ENCODE measurements at regions not wholly inside any gene's neighbourhood (a gene's known extent, or its start where the extent isn't known, plus 50 kb on each side); places are given as distances from the start of the nearest gene placed in this dataset.
"Not testable (repeated sequence)": the region's sequence is repeated elsewhere in the genome, so short reads cannot be mapped to it uniquely, and the experiment has no call there.

DNA sequence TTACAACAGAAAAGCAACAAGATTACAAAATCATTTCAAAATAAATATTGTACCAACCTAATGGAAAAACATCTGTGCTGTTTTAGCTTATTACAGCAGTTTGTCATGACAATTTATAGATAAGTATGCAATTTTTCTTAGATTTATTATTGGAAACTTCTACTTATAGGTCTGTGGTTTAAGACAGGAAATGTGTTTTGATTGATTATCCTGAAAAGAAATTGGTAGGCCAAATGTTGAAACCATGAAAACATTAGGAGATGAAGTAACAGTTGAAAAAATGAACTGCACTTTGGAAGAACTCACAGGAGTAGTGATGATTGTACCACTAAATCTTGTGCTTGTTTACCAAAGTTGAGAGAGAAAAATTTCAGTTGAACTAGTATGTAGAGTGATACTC, 162.2 kb upstream of the GIMD1 start:
- Mint-ChIP-seq H3K36me3 (no peaks in the 10 kb centered on the region), H3K9me3 (peaks cover 3% of the 10 kb centered on the region), H3K4me1 (peaks cover 3% of the 10 kb centered on the region), H3K27me3 (ENCODE audit: low read depth) (no peaks in the 10 kb centered on the region), H3K27ac (no peak overlapping the region), H3K4me3 (no peak overlapping the region)
- no peak for DNase-seq (ENCODE audit: low spot score in 2 of 2, unreplicated experiment in 2 of 2)
- TF ChIP-seq, protein P1, sequence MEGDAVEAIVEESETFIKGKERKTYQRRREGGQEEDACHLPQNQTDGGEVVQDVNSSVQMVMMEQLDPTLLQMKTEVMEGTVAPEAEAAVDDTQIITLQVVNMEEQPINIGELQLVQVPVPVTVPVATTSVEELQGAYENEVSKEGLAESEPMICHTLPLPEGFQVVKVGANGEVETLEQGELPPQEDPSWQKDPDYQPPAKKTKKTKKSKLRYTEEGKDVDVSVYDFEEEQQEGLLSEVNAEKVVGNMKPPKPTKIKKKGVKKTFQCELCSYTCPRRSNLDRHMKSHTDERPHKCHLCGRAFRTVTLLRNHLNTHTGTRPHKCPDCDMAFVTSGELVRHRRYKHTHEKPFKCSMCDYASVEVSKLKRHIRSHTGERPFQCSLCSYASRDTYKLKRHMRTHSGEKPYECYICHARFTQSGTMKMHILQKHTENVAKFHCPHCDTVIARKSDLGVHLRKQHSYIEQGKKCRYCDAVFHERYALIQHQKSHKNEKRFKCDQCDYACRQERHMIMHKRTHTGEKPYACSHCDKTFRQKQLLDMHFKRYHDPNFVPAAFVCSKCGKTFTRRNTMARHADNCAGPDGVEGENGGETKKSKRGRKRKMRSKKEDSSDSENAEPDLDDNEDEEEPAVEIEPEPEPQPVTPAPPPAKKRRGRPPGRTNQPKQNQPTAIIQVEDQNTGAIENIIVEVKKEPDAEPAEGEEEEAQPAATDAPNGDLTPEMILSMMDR (IDR thresholded peaks at IDR 0.05; ENCODE audit: unreplicated experiment): no peak

DNA sequence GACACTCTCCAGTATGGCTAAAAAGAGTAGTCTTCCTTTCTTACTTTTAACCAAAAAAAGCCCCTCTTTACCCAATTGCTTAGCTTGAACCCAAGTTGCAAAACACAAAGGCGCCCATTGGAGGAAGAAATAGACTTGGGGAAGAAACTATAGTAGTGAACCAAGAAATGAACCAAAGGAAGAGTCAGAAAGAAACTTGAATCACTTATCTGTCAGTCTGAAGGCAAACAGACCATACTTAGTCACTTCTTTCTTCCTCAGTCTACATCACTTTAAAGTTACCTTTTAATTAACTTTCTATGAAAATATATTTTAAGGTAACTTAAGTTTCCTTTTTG, 161.4 kb upstream of the GIMD1 start:
- Mint-ChIP-seq H3K4me1 (peaks cover 3% of the 10 kb centered on the region), H3K9me3 (peaks cover 3% of the 10 kb centered on the region), H3K27me3 (ENCODE audit: low read depth) (no peaks in the 10 kb centered on the region), H3K36me3 (no peaks in the 10 kb centered on the region), H3K27ac (no peak overlapping the region), H3K4me3 (no peak overlapping the region)
- no peak for DNase-seq (ENCODE audit: low spot score in 2 of 2, unreplicated experiment in 2 of 2)
- TF ChIP-seq, protein P1 (IDR thresholded peaks at IDR 0.05; ENCODE audit: unreplicated experiment): no peak

DNA sequence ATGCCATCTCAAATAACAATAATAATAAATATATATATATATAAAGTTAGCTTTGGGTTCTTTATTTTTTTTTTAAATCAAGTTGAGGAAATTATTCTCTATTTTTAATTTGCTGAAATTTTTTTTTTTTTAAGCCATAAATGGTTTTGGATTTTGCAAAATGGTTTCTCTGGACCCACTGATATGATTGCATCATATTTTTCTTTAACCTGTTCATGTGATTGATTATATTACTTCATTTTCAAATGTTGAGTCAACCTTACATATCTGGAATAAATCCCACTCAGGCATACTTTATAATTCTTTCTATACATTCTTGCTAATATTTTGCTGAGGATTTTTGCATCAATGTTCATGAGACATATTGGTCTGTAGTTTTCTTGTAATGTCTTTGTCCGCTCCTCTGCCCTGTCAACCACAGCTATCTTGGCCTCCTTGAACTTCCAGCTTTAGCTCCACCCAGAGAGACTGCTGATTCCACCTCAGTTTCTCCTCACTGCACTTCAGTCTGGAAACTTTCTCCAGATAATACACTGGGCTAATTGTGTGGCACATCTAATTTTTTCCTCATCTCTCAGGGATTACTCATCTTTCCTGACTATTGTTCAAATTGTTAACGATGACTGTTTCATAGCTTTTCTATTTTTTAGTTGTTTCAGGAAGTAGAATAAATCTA, 160.9 kb upstream of the GIMD1 start:
- Mint-ChIP-seq H3K4me3 (no peak overlapping the region), H3K27ac (no peak overlapping the region), H3K36me3 (no peaks in the 10 kb centered on the region), H3K27me3 (ENCODE audit: low read depth) (no peaks in the 10 kb centered on the region), H3K4me1 (peaks cover 3% of the 10 kb centered on the region), H3K9me3 (peaks cover 3% of the 10 kb centered on the region)
- TF ChIP-seq, protein P1 (IDR thresholded peaks at IDR 0.05; ENCODE audit: unreplicated experiment): no peak
- DNase-seq (ENCODE audit: low spot score in 2 of 2, unreplicated experiment in 2 of 2): no peak

DNA sequence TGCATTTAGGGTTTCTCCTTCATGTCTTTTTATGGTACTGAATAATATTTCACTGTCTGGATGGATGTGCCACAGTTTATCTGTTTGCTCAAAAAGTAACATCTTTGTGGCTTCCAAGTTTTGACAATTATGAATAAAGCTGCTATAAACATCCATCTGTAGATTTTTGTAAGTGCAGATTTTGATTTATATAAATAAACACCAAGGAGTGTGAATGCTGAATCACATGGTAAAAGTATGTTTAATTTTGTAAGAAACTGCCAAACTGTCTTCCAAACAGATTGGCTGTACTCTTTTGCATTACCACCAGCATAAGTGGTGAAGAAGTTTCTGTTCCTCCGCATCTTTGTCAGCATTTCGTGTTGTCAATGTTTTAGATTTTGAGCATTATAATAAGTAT, 158.7 kb upstream of the GIMD1 start:
- DNase-seq (ENCODE audit: low spot score in 2 of 2, unreplicated experiment in 2 of 2): no peak
- Mint-ChIP-seq H3K36me3 (no peaks in the 10 kb centered on the region), H3K27me3 (ENCODE audit: low read depth) (no peaks in the 10 kb centered on the region), H3K27ac (no peak overlapping the region), H3K4me3 (no peak overlapping the region), H3K9me3 (peaks cover 3% of the 10 kb centered on the region), H3K4me1 (no peaks in the 10 kb centered on the region)
- TF ChIP-seq, protein P1 (IDR thresholded peaks at IDR 0.05; ENCODE audit: unreplicated experiment): no peak

DNA sequence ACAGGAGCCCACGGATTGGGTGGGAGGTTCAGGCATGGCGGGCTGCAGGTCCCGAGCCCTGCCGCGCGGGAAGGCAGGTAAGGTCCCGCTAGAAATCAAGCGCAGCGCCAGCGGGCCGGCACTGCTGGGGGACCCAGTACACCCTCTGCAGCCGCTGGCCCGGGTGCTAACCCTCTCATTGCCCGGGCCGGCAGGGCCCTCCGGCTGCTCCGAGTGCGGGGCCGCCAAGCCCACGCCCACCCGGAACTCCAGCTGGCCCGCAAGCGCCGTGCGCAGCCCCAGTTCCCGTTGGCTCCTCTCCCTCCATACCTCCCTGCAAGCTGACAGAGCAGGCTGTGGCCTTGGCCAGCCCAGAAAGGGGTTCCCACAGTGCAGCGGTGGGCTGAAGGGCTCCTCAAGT, 156.8 kb upstream of the GIMD1 start:
- H3K36me3 Mint-ChIP-seq; H3K4me3 Mint-ChIP-seq; DNase-seq (ENCODE audit: low spot score in 2 of 2, unreplicated experiment in 2 of 2); H3K27ac Mint-ChIP-seq; H3K9me3 Mint-ChIP-seq; H3K4me1 Mint-ChIP-seq; H3K27me3 Mint-ChIP-seq (ENCODE audit: low read depth): not testable (repeated sequence)

DNA sequence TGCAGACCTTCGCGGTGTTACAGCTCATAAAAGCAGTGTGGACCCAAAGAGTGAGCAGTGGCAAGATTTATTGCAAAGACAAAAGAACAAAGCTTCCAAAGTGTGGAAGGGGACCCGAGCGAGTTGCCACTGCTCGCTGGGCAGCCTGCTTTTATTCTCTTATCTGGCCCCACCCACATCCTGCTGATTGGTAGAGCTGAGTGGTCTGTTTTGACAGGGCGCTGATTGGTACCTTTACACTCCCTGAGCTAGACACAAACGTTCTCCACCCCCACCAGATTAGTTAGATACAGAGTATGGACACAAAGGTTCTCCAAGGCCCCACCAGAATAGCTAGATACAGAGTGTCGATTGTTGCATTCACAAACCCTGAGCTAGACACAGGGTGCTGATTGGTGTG, 156.2 kb upstream of the GIMD1 start:
- H3K27ac Mint-ChIP-seq; H3K4me3 Mint-ChIP-seq; H3K36me3 Mint-ChIP-seq; DNase-seq (ENCODE audit: low spot score in 2 of 2, unreplicated experiment in 2 of 2); H3K27me3 Mint-ChIP-seq (ENCODE audit: low read depth); H3K4me1 Mint-ChIP-seq; H3K9me3 Mint-ChIP-seq: not testable (repeated sequence)

DNA sequence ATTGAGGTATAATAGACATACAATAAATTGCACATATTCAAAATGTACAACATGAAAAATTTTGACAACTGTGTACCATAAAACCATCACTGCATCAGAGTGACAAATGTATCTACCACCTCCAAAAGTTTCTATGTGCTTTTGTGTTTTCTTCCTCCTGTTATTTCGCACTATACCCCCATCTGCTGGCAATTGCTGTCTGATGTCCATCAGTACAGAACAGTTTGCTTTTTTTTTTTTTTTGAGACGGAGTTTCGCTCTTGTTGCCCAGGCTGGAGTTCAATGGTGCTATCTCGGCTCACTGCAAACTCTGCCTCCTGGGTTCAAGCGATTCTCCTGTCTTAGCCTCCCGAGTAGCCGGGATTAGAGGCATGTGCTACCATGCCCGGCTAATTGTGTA, 154.3 kb upstream of the GIMD1 start:
- H3K4me1 Mint-ChIP-seq: no peaks in the 10 kb centered on the region
- H3K36me3 Mint-ChIP-seq: no peaks in the 10 kb centered on the region
- no peak overlapping the region for H3K27ac Mint-ChIP-seq
- no peak for DNase-seq (ENCODE audit: low spot score in 2 of 2, unreplicated experiment in 2 of 2)
- TF ChIP-seq, protein P1 (IDR thresholded peaks at IDR 0.05; ENCODE audit: unreplicated experiment): no peak
- peaks cover 3% of the 10 kb centered on the region for H3K9me3 Mint-ChIP-seq
- no peaks in the 10 kb centered on the region for H3K27me3 Mint-ChIP-seq (ENCODE audit: low read depth)
- H3K4me3 Mint-ChIP-seq: no peak overlapping the region
